ENCODE measurements at regions not wholly inside any gene's neighbourhood (a gene's known extent, or its start where the extent isn't known, plus 50 kb on each side); places are given as distances from the start of the nearest gene placed in this dataset.

DNA sequence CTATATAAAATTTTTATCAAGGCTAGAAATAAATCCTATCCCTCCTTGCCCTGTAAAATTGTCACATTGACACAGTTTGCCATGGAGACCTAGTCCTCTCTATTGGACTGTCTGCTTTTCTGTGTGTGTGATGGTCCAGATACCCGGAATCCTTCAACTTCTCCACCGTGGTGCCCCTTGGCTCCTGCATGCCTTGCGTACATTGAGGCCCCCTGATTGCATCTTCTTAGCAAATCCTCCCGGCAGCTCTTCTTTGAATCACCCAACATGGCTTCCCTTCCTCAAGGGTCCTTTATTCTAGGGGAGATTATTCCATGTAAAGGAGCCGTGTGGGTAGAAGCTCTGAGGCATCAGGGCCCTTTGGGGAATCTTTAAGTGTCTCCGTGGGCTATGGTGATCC, 219.5 kb downstream of the CDC5L start:
- DNase-seq (ENCODE audit: low spot score), result no peak
- no peaks in the 10 kb centered on the region for H3K79me2 ChIP-seq (ENCODE audit: insufficient read depth, low read depth, low read length)
- no peaks in the 10 kb centered on the region for H3K4me1 ChIP-seq (ENCODE audit: insufficient read depth, low read length, poor library complexity, severe bottlenecking)
- no TSS peak for BruUV-seq (replicated peaks)
- no peak overlapping the region for H2AFZ ChIP-seq (ENCODE audit: low read length)
- H4K20me1 ChIP-seq (ENCODE audit: insufficient read depth, low read length), result no peaks in the 10 kb centered on the region
- no peaks in the 10 kb centered on the region for H3K36me3 ChIP-seq (ENCODE audit: insufficient read depth, low read length)
- ChIA-PET CTCF (ENCODE audit: unreplicated experiment) (no interaction called here), POLR2A (no interaction called here)
- TF ChIP-seq EZH2phosphoT487 (IDR thresholded peaks at IDR 0.05; ENCODE audit: borderline replicate concordance, low read depth, low read length) (no peak), CTCF (conservative IDR thresholded peaks at IDR 0.05; ENCODE audit: low read length) (no peak)
- H3K4me3 ChIP-seq (ENCODE audit: low read depth, low read length, poor library complexity, severe bottlenecking), result no peak overlapping the region
- intact Hi-C loops (cut with micrococcal nuclease; ENCODE audit: unreplicated experiment), result no loop called here
- H3K9me2 ChIP-seq (ENCODE audit: insufficient read depth, low read length), result no peaks in the 10 kb centered on the region
- H3K9me3 ChIP-seq (ENCODE audit: low read length), result no peaks in the 10 kb centered on the region
- H3K4me2 ChIP-seq (ENCODE audit: low read length), result no peak overlapping the region
- no peak overlapping the region for H3K27ac ChIP-seq (ENCODE audit: low read depth, low read length, poor library complexity, severe bottlenecking)

GRCh38 chr6:44608175-44608574, 220.7 kb downstream of the CDC5L start:
- no peaks in the 10 kb centered on the region for H3K9me3 ChIP-seq (ENCODE audit: low read length)
- CTCF ChIA-PET (ENCODE audit: unreplicated experiment), result no interaction called here

More at GRCh38 chr6:44608175-44608574, 220.7 kb downstream of the CDC5L start:
- H3K4me3 ChIP-seq (ENCODE audit: low read depth, low read length, poor library complexity, severe bottlenecking), result no peak overlapping the region
- H2AFZ ChIP-seq (ENCODE audit: low read length), result no peak overlapping the region
- DNase-seq (ENCODE audit: low spot score), result no peak
- H3K4me2 ChIP-seq (ENCODE audit: low read length), result no peak overlapping the region
- TF ChIP-seq EZH2phosphoT487 (IDR thresholded peaks at IDR 0.05; ENCODE audit: borderline replicate concordance, low read depth, low read length) (no peak), CTCF (conservative IDR thresholded peaks at IDR 0.05; ENCODE audit: low read length) (no peak)
- no peak overlapping the region for H3K27ac ChIP-seq (ENCODE audit: low read depth, low read length, poor library complexity, severe bottlenecking)
- no peaks in the 10 kb centered on the region for H3K4me1 ChIP-seq (ENCODE audit: insufficient read depth, low read length, poor library complexity, severe bottlenecking)
- POLR2A ChIA-PET, result no interaction called here
- no peaks in the 10 kb centered on the region for H4K20me1 ChIP-seq (ENCODE audit: insufficient read depth, low read length)
- no TSS peak for BruUV-seq (replicated peaks)
- no peaks in the 10 kb centered on the region for H3K79me2 ChIP-seq (ENCODE audit: insufficient read depth, low read depth, low read length)
- no peaks in the 10 kb centered on the region for H3K36me3 ChIP-seq (ENCODE audit: insufficient read depth, low read length)
- intact Hi-C loops (cut with micrococcal nuclease; ENCODE audit: unreplicated experiment), result no loop called here
- no peaks in the 10 kb centered on the region for H3K9me2 ChIP-seq (ENCODE audit: insufficient read depth, low read length)
